Esophagus muscularis mucosa (tissue), 4 donors: ENCODE measurements at regions not wholly inside any gene's neighbourhood (a gene's known extent, or its start where the extent isn't known, plus 50 kb on each side); places are given as distances from the start of the nearest gene placed in this dataset.
"Not testable (repeated sequence)": the region's sequence is repeated elsewhere in the genome, so short reads cannot be mapped to it uniquely, and the experiment has no call there.

Experiments used
- DNase-seq: peaks from one replicate; pipeline ENCODE4 v3.0.0-alpha.2; 2017; ENCODE audit errors: extremely low spot score
- H3K27ac ChIP-seq, 4 donors: fragments of 200-600 bp; sonication (generic); replicated peaks in 1 of 4; 1 replicate in 3 of 4; 2 replicates in 1 of 4; pipeline ENCODE4 v1.5.1; 2016 to 2019; ENCODE audit warnings: mild to moderate bottlenecking in 1 of 4
- H3K27me3 ChIP-seq, 4 donors: fragments of 200-600 bp; sonication (generic); one replicate each; pipeline versions ENCODE4 v1.5.1 to v1.6.0; 2016 to 2019
- H3K36me3 ChIP-seq, 4 donors: fragments of 200-600 bp; sonication (generic); one replicate each; pipeline ENCODE4 v1.5.1; 2016 to 2019
- H3K4me1 ChIP-seq, 4 donors: fragments of 200-600 bp; sonication (generic); one replicate each; pipeline ENCODE4 v1.5.1; 2016 to 2019
- H3K4me3 ChIP-seq, 4 donors: fragments of 200-600 bp; sonication (generic); 1 replicate in 2 of 4; 2 replicates in 2 of 4; pipeline ENCODE4 v1.5.1; 2016 to 2019; ENCODE audit warnings: mild to moderate bottlenecking in 4 of 4, moderate library complexity in 1 of 4
- H3K9me3 ChIP-seq, 4 donors: fragments of 200-600 bp; sonication (generic); 1 replicate in 3 of 4; 2 replicates in 1 of 4; pipeline ENCODE4 v1.5.1; 2016 to 2019
- EP300 ChIP-seq: sonication (generic); formaldehyde crosslinking; IDR thresholded peaks from one replicate; pipeline ENCODE4 v1.6.1; 2017; ENCODE audit warnings: antibody characterized with exemption
- POLR2A ChIP-seq: fragments of 450-650 bp; IDR thresholded peaks from one replicate; pipeline ENCODE4 v1.6.1; 2017; ENCODE audit warnings: antibody characterized with exemption, moderate library complexity, mild to moderate bottlenecking, low read depth
- POLR2AphosphoS5 ChIP-seq, 2 donors: sonication (generic); formaldehyde crosslinking; IDR thresholded peaks; one replicate each; pipeline ENCODE4 v1.6.1; 2017; ENCODE audit warnings: antibody characterized with exemption in 2 of 2
- WGBS: methylation state at CpG from one replicate; pipeline ENCODE4 v1.1.5; 2018; 5-methylcytosine and 5-hydroxymethylcytosine counted together
- intact Hi-C: fragments of 100-400 bp; cut with DNase I; formaldehyde crosslinking; loops from one replicate; pipeline ENCODE4 v1.15.1; 2023
- TF ChIP-seq, protein P1 (sequence below), 3 experiments: fragments of 200-600 bp in 2 of 3; fragments of 450-650 bp in 1 of 3; sonication (generic) in 2 of 3; IDR thresholded peaks; one replicate each; pipeline ENCODE4 v1.5.1; 2017 to 2019; ENCODE audit warnings: antibody characterized with exemption in 3 of 3, mild to moderate bottlenecking in 2 of 3, moderate library complexity in 1 of 3

DNA sequence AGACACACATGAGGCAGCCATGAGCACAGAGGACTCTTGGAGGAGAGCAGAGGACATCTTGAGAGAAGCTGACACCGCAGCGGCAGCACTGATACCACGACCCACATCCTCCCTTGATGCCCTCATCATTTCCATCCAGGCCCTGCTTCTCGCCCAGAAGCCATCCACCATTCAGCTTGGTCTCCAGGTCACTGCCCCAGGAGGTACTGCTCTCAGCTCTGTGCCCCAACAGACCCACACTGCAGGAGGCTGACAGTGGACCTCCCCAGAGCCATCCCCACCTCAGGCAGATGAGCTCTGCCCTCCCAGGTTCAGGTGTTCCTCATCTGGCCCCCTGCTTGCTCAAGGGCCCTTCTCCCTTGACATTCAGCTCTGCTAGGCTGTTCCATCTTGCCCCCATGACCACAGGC lies 74.9 kb downstream of the ACKR3 start:
- intact Hi-C loops, result no loop called here

DNA sequence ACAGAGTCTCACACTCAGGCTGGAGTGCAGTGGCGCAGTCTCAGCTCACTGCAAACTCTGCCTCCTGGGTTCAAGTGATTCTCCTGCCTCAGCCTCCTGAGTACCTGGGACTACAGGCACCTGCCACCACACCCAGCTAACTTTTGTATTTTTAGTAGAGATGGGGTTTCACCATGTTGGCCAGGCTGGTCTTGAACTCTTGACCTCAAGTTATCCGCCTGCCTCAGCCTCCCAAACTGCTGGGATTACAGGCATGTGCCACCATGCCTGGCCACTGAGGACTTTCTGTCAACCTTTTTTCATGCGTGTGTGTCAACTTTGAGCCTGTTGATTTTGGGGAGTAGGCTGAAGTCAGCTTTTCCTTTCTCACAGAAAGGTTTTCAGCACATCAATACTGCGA lies 75.5 kb downstream of the ACKR3 start:
- Histone ChIP-seq H3K4me1 (peaks cover 7 to 35% (median 28%) of the 10 kb centered on the region in 4 donors), H3K9me3 (peaks cover 0 to 12% (median 8%) of the 10 kb centered on the region in 4 donors)
- H3K27ac ChIP-seq, intact Hi-C loops, DNase-seq, H3K27me3 ChIP-seq, H3K36me3 ChIP-seq, H3K4me3 ChIP-seq: not testable (repeated sequence)
- 94% methylated on average over 4 of the region's 4 CpGs for WGBS

More for the DNA sequence above, 74.9 kb downstream of the ACKR3 start:
- TF ChIP-seq, protein P1, sequence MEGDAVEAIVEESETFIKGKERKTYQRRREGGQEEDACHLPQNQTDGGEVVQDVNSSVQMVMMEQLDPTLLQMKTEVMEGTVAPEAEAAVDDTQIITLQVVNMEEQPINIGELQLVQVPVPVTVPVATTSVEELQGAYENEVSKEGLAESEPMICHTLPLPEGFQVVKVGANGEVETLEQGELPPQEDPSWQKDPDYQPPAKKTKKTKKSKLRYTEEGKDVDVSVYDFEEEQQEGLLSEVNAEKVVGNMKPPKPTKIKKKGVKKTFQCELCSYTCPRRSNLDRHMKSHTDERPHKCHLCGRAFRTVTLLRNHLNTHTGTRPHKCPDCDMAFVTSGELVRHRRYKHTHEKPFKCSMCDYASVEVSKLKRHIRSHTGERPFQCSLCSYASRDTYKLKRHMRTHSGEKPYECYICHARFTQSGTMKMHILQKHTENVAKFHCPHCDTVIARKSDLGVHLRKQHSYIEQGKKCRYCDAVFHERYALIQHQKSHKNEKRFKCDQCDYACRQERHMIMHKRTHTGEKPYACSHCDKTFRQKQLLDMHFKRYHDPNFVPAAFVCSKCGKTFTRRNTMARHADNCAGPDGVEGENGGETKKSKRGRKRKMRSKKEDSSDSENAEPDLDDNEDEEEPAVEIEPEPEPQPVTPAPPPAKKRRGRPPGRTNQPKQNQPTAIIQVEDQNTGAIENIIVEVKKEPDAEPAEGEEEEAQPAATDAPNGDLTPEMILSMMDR (IDR thresholded peaks at IDR 0.05), result no peak
- TF ChIP-seq EP300, result no peak
- no peak for TF ChIP-seq POLR2A
- TF ChIP-seq POLR2AphosphoS5 (IDR thresholded peaks at IDR 0.05), result no peak
- Histone ChIP-seq H3K27me3 (peaks cover 0 to 4% (median 0%) of the 10 kb centered on the region in 4 donors), H3K4me1 (peaks cover 7 to 35% (median 28%) of the 10 kb centered on the region in 4 donors), H3K4me3 (no peak overlapping the region), H3K36me3 (no peaks in the 10 kb centered on the region), H3K9me3 (peaks cover 0 to 10% (median 6%) of the 10 kb centered on the region in 4 donors), H3K27ac (no peak overlapping the region)
- WGBS, result 70% methylated on average over 4 of the region's 4 CpGs
- DNase-seq, result no peak

DNA sequence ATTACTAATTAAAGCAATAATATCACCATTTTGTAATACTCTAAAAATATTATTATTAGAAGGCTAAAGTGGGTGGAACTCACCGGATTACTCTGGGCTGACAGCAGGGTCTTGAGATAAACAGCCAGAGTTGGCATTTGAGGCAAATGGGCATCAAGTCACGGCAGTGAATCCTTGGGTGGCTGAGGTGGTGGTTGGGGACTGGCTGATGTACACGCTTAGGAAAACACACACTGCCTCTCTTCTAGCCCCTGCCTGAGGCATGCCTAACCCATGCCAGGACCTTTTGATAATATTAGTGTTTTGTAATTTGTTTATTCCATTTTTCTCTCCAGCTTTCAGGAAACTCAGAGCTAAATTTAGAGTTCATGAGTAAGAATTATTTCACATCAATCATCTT lies 76.8 kb downstream of the ACKR3 start:
- no peak overlapping the region for H3K27ac ChIP-seq
- H3K27me3 ChIP-seq, result peaks cover 0 to 4% (median 0%) of the 10 kb centered on the region in 4 donors
- no peak for DNase-seq
- no peak overlapping the region for H3K4me3 ChIP-seq
- peaks cover 0 to 10% (median 6%) of the 10 kb centered on the region in 4 donors for H3K9me3 ChIP-seq
- TF ChIP-seq POLR2A, result no peak
- no peak for TF ChIP-seq EP300
- TF ChIP-seq, protein P1 (IDR thresholded peaks at IDR 0.05), result no peak
- intact Hi-C loops, result no loop called here
- whole genome bisulfite sequencing, result 71% methylated on average over 3 of the region's 3 CpGs
- no peaks in the 10 kb centered on the region for H3K36me3 ChIP-seq
- peaks cover 7 to 24% (median 21%) of the 10 kb centered on the region in 4 donors for H3K4me1 ChIP-seq

DNA sequence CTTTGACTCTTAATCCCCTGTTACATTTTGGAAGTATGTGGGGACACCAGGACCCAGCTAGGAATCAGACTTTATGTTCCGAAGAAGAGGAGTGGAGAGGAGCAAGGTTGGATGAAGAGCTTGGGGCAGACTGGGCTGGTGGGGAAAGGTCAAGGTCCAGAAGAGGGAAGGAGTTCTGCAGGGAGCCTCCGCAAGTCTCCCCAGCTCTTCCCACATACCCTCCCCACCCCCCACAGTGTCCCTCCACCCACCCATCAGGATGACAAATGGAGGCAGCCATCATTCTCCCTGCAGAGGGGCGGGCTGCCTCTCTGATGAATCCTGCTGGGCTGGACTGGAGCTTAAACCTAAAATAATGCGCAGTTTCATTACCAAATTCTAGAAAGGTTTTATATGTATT lies 77.2 kb downstream of the ACKR3 start:
- no peaks in the 10 kb centered on the region for H3K36me3 ChIP-seq
- peaks cover 0 to 10% (median 6%) of the 10 kb centered on the region in 4 donors for H3K9me3 ChIP-seq
- TF ChIP-seq, protein P1 (IDR thresholded peaks at IDR 0.05), result no peak
- TF ChIP-seq POLR2AphosphoS5 (IDR thresholded peaks at IDR 0.05), result no peak
- no peak for TF ChIP-seq EP300
- TF ChIP-seq POLR2A, result no peak
- no peak for DNase-seq
- peaks cover 0 to 4% (median 0%) of the 10 kb centered on the region in 4 donors for H3K27me3 ChIP-seq
- no peak overlapping the region for H3K4me3 ChIP-seq
- intact Hi-C loops, result no loop called here
- 91% methylated on average over 4 of the region's 4 CpGs for WGBS
- peak overlapping the region in 1 of 4 donors; percentile 30 for H3K27ac ChIP-seq
- H3K4me1 ChIP-seq, result peaks cover 5 to 20% (median 18%) of the 10 kb centered on the region in 4 donors

DNA sequence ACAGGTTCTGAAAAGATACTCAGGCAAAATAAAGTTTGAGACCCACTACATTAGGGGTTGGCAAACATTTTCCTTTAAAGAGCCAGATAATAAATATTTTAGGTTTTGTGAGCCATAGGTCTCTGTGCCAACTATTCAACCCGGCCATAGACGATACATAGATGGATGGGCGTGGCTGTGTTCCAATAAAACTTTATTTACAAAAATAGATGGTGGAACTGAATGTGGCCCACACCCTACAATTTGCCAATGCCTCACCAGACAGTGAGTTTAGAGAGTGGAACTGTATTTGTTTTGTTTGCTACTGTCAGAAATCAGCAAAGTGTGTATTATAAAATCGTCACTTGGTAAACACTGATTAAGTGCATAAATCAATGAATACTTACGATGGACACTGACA lies 78.0 kb downstream of the ACKR3 start:
- Histone ChIP-seq H3K27ac (no peak overlapping the region), H3K4me1 (peaks cover 0 to 14% (median 11%) of the 10 kb centered on the region in 4 donors), H3K4me3 (no peak overlapping the region), H3K9me3 (peaks cover 0 to 10% (median 6%) of the 10 kb centered on the region in 4 donors), H3K27me3 (peaks cover 0 to 3% (median 0%) of the 10 kb centered on the region in 4 donors), H3K36me3 (no peaks in the 10 kb centered on the region)
- DNase-seq, result no peak
- intact Hi-C loops, result no loop called here
- WGBS, result 92% methylated on average over 5 of the region's 5 CpGs
- TF ChIP-seq POLR2AphosphoS5 (IDR thresholded peaks at IDR 0.05) (no peak), POLR2A (no peak), EP300 (no peak)
- TF ChIP-seq, protein P1 (IDR thresholded peaks at IDR 0.05), result no peak
